H9 (cell line): ENCODE measurements at regions not wholly inside any gene's neighbourhood (a gene's known extent, or its start where the extent isn't known, plus 50 kb on each side); places are given as distances from the start of the nearest gene placed in this dataset.

Experiments
- DNase-seq: peaks from one replicate; pipeline ENCODE4 v3.0.0-alpha.2; 2017
- H2AFZ ChIP-seq: one replicate; pipeline ENCODE4 v1.6.1; 2013; ENCODE audit warnings: mild to moderate bottlenecking, low read length, control low read depth, moderate library complexity
- H2AK5ac ChIP-seq: 2 replicates; pipeline ENCODE4 v1.6.1; 2013; ENCODE audit warnings: low read length, control low read depth, mixed read lengths; ENCODE audit not compliant: insufficient read length
- H2BK120ac ChIP-seq: one replicate; pipeline ENCODE4 v1.6.1; 2013; ENCODE audit warnings: low read depth, mild to moderate bottlenecking, low read length, control low read depth, inconsistent platforms; ENCODE audit not compliant: poor library complexity, severe bottlenecking
- H2BK12ac ChIP-seq: 2 replicates; pipeline ENCODE4 v1.6.1; 2013; ENCODE audit warnings: low read length, control low read depth, mixed read lengths, low read depth; ENCODE audit not compliant: insufficient read length
- H2BK15ac ChIP-seq: 2 replicates; pipeline ENCODE4 v1.6.1; 2013; ENCODE audit warnings: low read depth, low read length, control low read depth
- H2BK20ac ChIP-seq: one replicate; pipeline ENCODE4 v1.6.1; 2013; ENCODE audit warnings: low read depth, mild to moderate bottlenecking, low read length, control low read depth, inconsistent platforms; ENCODE audit not compliant: poor library complexity, severe bottlenecking
- H2BK5ac ChIP-seq: 2 replicates; pipeline ENCODE4 v1.6.1; 2013; ENCODE audit warnings: low read length, control low read depth, mixed read lengths; ENCODE audit not compliant: insufficient read length
- H3K14ac ChIP-seq: 2 replicates; pipeline ENCODE4 v1.6.1; 2013; ENCODE audit warnings: low read length, control low read depth; ENCODE audit not compliant: insufficient read depth
- H3K18ac ChIP-seq: 2 replicates; pipeline ENCODE4 v1.6.1; 2013; ENCODE audit warnings: low read depth, mild to moderate bottlenecking, mixed read lengths, low read length, control low read depth; ENCODE audit not compliant: insufficient read length
- H3K23ac ChIP-seq: 2 replicates; pipeline ENCODE4 v1.6.1; 2013; ENCODE audit warnings: low read length, control low read depth, mixed read lengths, low read depth; ENCODE audit not compliant: insufficient read length
- H3K23me2 ChIP-seq: 2 replicates; pipeline ENCODE4 v1.6.1; 2013; ENCODE audit warnings: low read depth, mild to moderate bottlenecking, mixed read lengths, low read length, control low read depth; ENCODE audit not compliant: insufficient read length, poor library complexity, severe bottlenecking
- H3K27ac ChIP-seq: 2 replicates; pipeline ENCODE4 v1.5.1; 2013; ENCODE audit warnings: low read length, control low read depth, mixed read lengths, low read depth; ENCODE audit not compliant: insufficient read length
- H3K27me3 ChIP-seq: 2 replicates; pipeline ENCODE4 v1.6.1; 2013; ENCODE audit warnings: low read length, control low read depth, inconsistent platforms; ENCODE audit not compliant: insufficient read depth
- H3K4ac ChIP-seq: 2 replicates; pipeline ENCODE4 v1.6.1; 2013; ENCODE audit warnings: low read depth, mild to moderate bottlenecking, control low read depth, inconsistent platforms, low read length, moderate library complexity
- H3K4me1 ChIP-seq: 2 replicates; pipeline ENCODE4 v1.6.1; 2013; ENCODE audit warnings: low read length, control low read depth, inconsistent platforms; ENCODE audit not compliant: insufficient read depth
- H3K4me2 ChIP-seq: 2 replicates; pipeline ENCODE4 v1.6.1; 2013; ENCODE audit warnings: low read length, control low read depth, mixed read lengths; ENCODE audit not compliant: insufficient read length, insufficient read depth
- H3K56ac ChIP-seq: 2 replicates; pipeline ENCODE4 v1.6.1; 2013; ENCODE audit warnings: low read depth, mild to moderate bottlenecking, mixed read lengths, low read length, control low read depth; ENCODE audit not compliant: insufficient read length
- H3K79me1 ChIP-seq: 2 replicates; pipeline ENCODE4 v1.6.1; 2013; ENCODE audit warnings: low read depth, mild to moderate bottlenecking, moderate library complexity, low read length, control low read depth, inconsistent platforms; ENCODE audit not compliant: insufficient read depth, poor library complexity, severe bottlenecking
- H3K79me2 ChIP-seq: 2 replicates; pipeline ENCODE4 v1.6.1; 2013; ENCODE audit warnings: low read length, control low read depth, inconsistent platforms; ENCODE audit not compliant: insufficient read depth
- H3K9ac ChIP-seq: 2 replicates; pipeline ENCODE4 v1.6.1; 2013; ENCODE audit warnings: low read length, control low read depth, mixed read lengths; ENCODE audit not compliant: insufficient read length; ENCODE audit errors: extremely low read depth
- H3K9me3 ChIP-seq: one replicate; pipeline ENCODE4 v1.6.1; 2013; ENCODE audit warnings: low read depth, low read length, inconsistent platforms; ENCODE audit not compliant: control insufficient read depth
- H3T11ph ChIP-seq: one replicate; pipeline ENCODE4 v1.6.1; 2013; ENCODE audit warnings: mild to moderate bottlenecking, low read length, control low read depth, inconsistent platforms
- H4K20me1 ChIP-seq: one replicate; pipeline ENCODE4 v1.6.1; 2013; ENCODE audit not compliant: control insufficient read depth, insufficient read length, insufficient read depth
- H4K5ac ChIP-seq: 2 replicates; pipeline ENCODE4 v1.6.1; 2013; ENCODE audit warnings: low read depth, mild to moderate bottlenecking, mixed read lengths, low read length, control low read depth; ENCODE audit not compliant: insufficient read length
- H4K8ac ChIP-seq: replicated peaks from 2 replicates; pipeline ENCODE4 v1.6.1; 2013; ENCODE audit warnings: low read length, control low read depth, mixed read lengths, low read depth; ENCODE audit not compliant: insufficient read length
- H4K91ac ChIP-seq: 2 replicates; pipeline ENCODE4 v1.6.1; 2013; ENCODE audit warnings: low read depth, mild to moderate bottlenecking, moderate library complexity, mixed read lengths, low read length, control low read depth; ENCODE audit not compliant: insufficient read length
- H3K27ac Mint-ChIP-seq, 3 experiments: 2 replicates in 2 of 3; 3 replicates in 1 of 3; pipeline ENCODE4 v1.8.0; 2020 to 2021; ENCODE audit warnings: mixed read lengths in 3 of 3, mild to moderate bottlenecking in 1 of 3, moderate library complexity in 1 of 3
- H3K27me3 Mint-ChIP-seq: 2 replicates; pipeline ENCODE4 v1.8.0; 2021; ENCODE audit warnings: low read depth, mild to moderate bottlenecking, moderate library complexity, mixed read lengths
- H3K36me3 Mint-ChIP-seq, 3 experiments: 2 replicates in 2 of 3; 3 replicates in 1 of 3; pipeline ENCODE4 v1.8.0; 2020 to 2021; ENCODE audit warnings: low read depth in 3 of 3, mixed read lengths in 3 of 3; ENCODE audit not compliant: insufficient read depth in 1 of 3
- H3K4me1 Mint-ChIP-seq, 2 experiments: 2 replicates each; pipeline ENCODE4 v1.8.0; 2020; ENCODE audit warnings: mixed read lengths in 2 of 2
- H3K4me3 Mint-ChIP-seq, 2 experiments: 2 replicates in 1 of 2; 3 replicates in 1 of 2; pipeline ENCODE4 v1.8.0; 2020 to 2021; ENCODE audit warnings: mild to moderate bottlenecking in 2 of 2, mixed read lengths in 2 of 2, moderate library complexity in 1 of 2
- H3K9me3 Mint-ChIP-seq, 2 experiments: 2 replicates in 1 of 2; 3 replicates in 1 of 2; pipeline ENCODE4 v1.8.0; 2020; ENCODE audit warnings: mild to moderate bottlenecking in 2 of 2, mixed read lengths in 2 of 2, moderate library complexity in 1 of 2
- whole genome bisulfite sequencing: extraction: QIAGEN DNeasy Blood & Tissue Kit; methylation state at CpG from one replicate; pipeline ENCODE4 v1.1.7; 2013; ENCODE audit warnings: missing lambda C conversion rate, low lambda C conversion rate, mixed read lengths; ENCODE audit not compliant: insufficient read length; ENCODE audit errors: extremely low coverage; 5-methylcytosine and 5-hydroxymethylcytosine counted together
- TF ChIP-seq, protein P1 (sequence below): fragments of 200-600 bp; sonication (generic); conservative IDR thresholded peaks from 3 replicates; pipeline ENCODE4 v1.8.0; 2021; ENCODE audit warnings: antibody characterized with exemption, mild to moderate bottlenecking

DNA sequence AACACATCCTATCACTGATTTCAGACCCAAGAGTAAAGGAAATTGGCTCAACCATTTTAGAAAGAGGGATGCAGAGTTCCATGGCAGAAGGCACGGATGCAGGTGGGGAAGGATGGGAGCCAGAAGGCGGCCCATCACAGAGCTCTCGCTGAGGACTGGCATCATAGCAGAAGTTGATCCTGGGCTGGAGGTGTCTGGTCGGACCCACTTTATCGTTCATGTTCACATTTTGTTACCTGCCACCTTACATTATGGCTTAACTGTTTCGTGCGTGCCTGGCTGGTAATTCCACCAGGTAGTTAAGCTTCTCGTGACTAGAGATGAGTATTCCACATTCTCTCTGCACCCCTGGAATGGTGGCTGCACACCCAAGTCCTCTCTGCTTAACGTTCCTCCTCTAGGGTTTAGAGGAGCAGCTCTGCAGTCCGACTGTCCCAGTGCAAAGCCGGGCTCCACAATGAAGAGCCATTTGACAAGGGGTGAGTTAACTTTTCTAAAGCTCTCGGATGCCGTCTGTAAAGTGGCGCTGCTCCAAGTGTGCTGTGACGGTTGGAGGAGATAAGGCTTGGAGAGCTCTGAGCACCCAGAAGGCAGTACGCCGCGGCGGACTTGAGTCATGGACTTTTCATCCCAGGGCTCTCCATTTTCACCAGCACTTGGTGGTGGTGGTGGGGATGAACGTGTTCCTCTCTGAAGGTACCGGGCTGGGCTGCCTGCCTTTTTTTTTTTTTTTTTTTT is 157.1 kb upstream of the SHH start:
- DNase-seq: peak; percentile 23
- Histone ChIP-seq H3K79me2 (no peaks in the 10 kb centered on the region), H3K27me3 (no peaks in the 10 kb centered on the region), H3T11ph (no peak overlapping the region), H3K18ac (no peak overlapping the region), H4K91ac (no peak overlapping the region), H3K9me3 (no peaks in the 10 kb centered on the region), H2BK20ac (no peak overlapping the region), H2BK5ac (no peak overlapping the region), H3K4ac (no peak overlapping the region), H3K4me2 (no peak overlapping the region), H3K4me1 (no peaks in the 10 kb centered on the region), H2BK15ac (no peak overlapping the region), H3K23ac (no peak overlapping the region), H4K20me1 (no peaks in the 10 kb centered on the region), H2AK5ac (no peak overlapping the region), H3K79me1 (no peaks in the 10 kb centered on the region), H3K27ac (no peak overlapping the region), H2BK12ac (no peak overlapping the region), H2BK120ac (no peak overlapping the region), H4K8ac (no peak overlapping the region), H4K5ac (no peak overlapping the region), H3K56ac (no peak overlapping the region), H2AFZ (no peak overlapping the region), H3K14ac (no peak overlapping the region), H3K9ac (no peak overlapping the region), H3K23me2 (no peaks in the 10 kb centered on the region)
- H3K27me3 Mint-ChIP-seq: no peaks in the 10 kb centered on the region; the same call in none of the 2 replicates
- no peak overlapping the region; a peak in 1 of 7 replicates for H3K27ac Mint-ChIP-seq
- peaks cover 0 to 5% of the 10 kb centered on the region in 2 experiments; a peak in 2 of 4 replicates for H3K4me1 Mint-ChIP-seq
- H3K4me3 Mint-ChIP-seq: no peak overlapping the region
- no peaks in the 10 kb centered on the region for H3K36me3 Mint-ChIP-seq
- TF ChIP-seq, protein P1, sequence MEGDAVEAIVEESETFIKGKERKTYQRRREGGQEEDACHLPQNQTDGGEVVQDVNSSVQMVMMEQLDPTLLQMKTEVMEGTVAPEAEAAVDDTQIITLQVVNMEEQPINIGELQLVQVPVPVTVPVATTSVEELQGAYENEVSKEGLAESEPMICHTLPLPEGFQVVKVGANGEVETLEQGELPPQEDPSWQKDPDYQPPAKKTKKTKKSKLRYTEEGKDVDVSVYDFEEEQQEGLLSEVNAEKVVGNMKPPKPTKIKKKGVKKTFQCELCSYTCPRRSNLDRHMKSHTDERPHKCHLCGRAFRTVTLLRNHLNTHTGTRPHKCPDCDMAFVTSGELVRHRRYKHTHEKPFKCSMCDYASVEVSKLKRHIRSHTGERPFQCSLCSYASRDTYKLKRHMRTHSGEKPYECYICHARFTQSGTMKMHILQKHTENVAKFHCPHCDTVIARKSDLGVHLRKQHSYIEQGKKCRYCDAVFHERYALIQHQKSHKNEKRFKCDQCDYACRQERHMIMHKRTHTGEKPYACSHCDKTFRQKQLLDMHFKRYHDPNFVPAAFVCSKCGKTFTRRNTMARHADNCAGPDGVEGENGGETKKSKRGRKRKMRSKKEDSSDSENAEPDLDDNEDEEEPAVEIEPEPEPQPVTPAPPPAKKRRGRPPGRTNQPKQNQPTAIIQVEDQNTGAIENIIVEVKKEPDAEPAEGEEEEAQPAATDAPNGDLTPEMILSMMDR: no peak
- WGBS: no CpG with 5 or more reads among the region's 21 CpGs
- H3K9me3 Mint-ChIP-seq: no peaks in the 10 kb centered on the region
